Karpas-422 (cell line): ENCODE measurements at regions not wholly inside any gene's neighbourhood (a gene's known extent, or its start where the extent isn't known, plus 50 kb on each side); places are given as distances from the start of the nearest gene placed in this dataset.

Experiments
- DNase-seq: peaks from one replicate; pipeline ENCODE4 v3.0.0-alpha.2; 2015
- H2AFZ ChIP-seq: fragments of 200-600 bp; sonication (generic); 2 replicates; pipeline ENCODE4 v1.6.1; 2014; ENCODE audit warnings: antibody characterized with exemption, low read length, mixed read lengths
- H3K27ac ChIP-seq: fragments of 200-600 bp; sonication (generic); 2 replicates; pipeline ENCODE4 v1.5.1; 2014; ENCODE audit warnings: mild to moderate bottlenecking, low read length, moderate library complexity
- H3K27me3 ChIP-seq: fragments of 200-600 bp; sonication (generic); 2 replicates; pipeline ENCODE4 v1.6.1; 2014; ENCODE audit warnings: low read length, mixed read lengths
- H3K36me3 ChIP-seq: fragments of 200-600 bp; sonication (generic); 2 replicates; pipeline ENCODE4 v1.6.1; 2014; ENCODE audit warnings: low read length, mixed read lengths; ENCODE audit not compliant: insufficient read depth
- H3K4me1 ChIP-seq: fragments of 200-600 bp; sonication (generic); 2 replicates; pipeline ENCODE4 v1.6.1; 2014; ENCODE audit warnings: mild to moderate bottlenecking, low read length, mixed read lengths
- H3K4me2 ChIP-seq: fragments of 200-600 bp; sonication (generic); 2 replicates; pipeline ENCODE4 v1.6.1; 2014; ENCODE audit warnings: low read length, low read depth, mild to moderate bottlenecking; ENCODE audit not compliant: poor library complexity, severe bottlenecking
- H3K4me3 ChIP-seq: fragments of 200-600 bp; sonication (generic); 2 replicates; pipeline ENCODE4 v1.5.1; 2014; ENCODE audit warnings: mild to moderate bottlenecking, antibody characterized with exemption, low read length, mixed read lengths
- H3K79me2 ChIP-seq: fragments of 200-600 bp; sonication (generic); 2 replicates; pipeline ENCODE4 v1.6.1; 2014; ENCODE audit warnings: mild to moderate bottlenecking, low read length, mixed read lengths
- H3K9ac ChIP-seq: fragments of 200-600 bp; sonication (generic); 2 replicates; pipeline ENCODE4 v1.6.0; 2014; ENCODE audit warnings: low read length
- H3K9me2 ChIP-seq: fragments of 200-600 bp; sonication (generic), shearing (Covaris generic); replicated peaks from 2 replicates; pipeline ENCODE4 v1.6.0; 2014; ENCODE audit warnings: mild to moderate bottlenecking, low read length, moderate library complexity; ENCODE audit not compliant: insufficient read depth
- H3K9me3 ChIP-seq: fragments of 300-700, 200-600 bp; sonication (generic); 2 replicates; pipeline ENCODE4 v1.6.1; 2014; ENCODE audit warnings: low read length, mixed read lengths
- H4K20me1 ChIP-seq: fragments of 200-600 bp; sonication (generic); 2 replicates; pipeline ENCODE4 v1.6.1; 2014; ENCODE audit warnings: mild to moderate bottlenecking, antibody characterized with exemption, low read length, low read depth; ENCODE audit not compliant: insufficient read depth

DNA sequence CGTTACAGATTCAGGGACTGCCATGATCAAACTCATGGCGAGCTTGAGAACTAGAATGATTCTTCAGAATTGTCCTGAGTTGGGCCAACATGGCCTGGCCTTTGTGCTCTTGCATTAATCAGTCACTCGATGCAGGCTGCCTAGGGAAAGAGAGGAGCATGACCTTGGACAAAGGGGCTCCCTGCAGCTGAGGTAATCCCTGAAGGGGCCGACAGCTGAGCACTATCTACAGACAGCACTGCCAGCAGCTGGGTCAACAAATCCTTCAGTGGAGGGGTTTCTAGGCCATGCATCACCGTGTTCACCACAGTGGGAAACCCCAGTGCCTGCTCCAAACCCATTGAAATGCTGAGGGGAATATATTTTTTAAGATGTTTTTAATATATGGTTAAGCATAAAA, 159.5 kb upstream of the POU2AF2 start:
- H3K4me2 ChIP-seq = no peak overlapping the region
- no peak for DNase-seq
- H3K4me3 ChIP-seq = no peak overlapping the region

DNA sequence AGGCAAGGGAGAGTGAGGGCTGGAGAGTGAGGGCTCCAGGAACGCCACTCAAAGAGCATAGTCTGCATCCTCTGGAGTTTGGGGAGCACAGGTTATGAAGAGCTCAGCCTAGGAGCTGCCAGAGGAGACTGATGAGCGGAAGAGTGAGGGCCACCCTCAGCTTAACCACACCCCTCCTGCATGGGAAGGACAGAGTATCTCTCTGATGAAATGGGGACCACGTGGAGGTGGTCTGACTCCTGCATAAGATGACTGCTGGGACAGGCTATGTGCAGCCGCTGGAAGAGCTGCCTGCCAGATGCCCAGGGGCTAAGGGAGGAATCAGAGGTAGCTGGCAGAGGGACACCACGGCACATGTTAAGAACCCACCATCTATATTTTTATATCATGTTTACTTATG, 162.9 kb upstream of the POU2AF2 start:
- Histone ChIP-seq H3K4me2 (no peak overlapping the region), H3K4me3 (no peak overlapping the region), H3K9me2 (no peaks in the 10 kb centered on the region), H3K9me3 (no peaks in the 10 kb centered on the region), H3K9ac (no peak overlapping the region), H3K36me3 (no peaks in the 10 kb centered on the region), H4K20me1 (no peaks in the 10 kb centered on the region), H3K79me2 (no peaks in the 10 kb centered on the region), H2AFZ (peak overlapping the region; percentile 3), H3K27ac (no peak overlapping the region), H3K27me3 (0 out of 2 replicates have a peak, but pooled peaks cover 6% of the 10 kb centered on the region), H3K4me1 (no peaks in the 10 kb centered on the region)
- DNase-seq = no peak

More for the DNA sequence above, 159.5 kb upstream of the POU2AF2 start:
- Histone ChIP-seq H3K9me2 (no peaks in the 10 kb centered on the region), H3K36me3 (no peaks in the 10 kb centered on the region), H3K4me1 (no peaks in the 10 kb centered on the region), H3K79me2 (no peaks in the 10 kb centered on the region), H3K27ac (no peak overlapping the region), H4K20me1 (no peaks in the 10 kb centered on the region), H3K27me3 (0 out of 2 replicates have a peak, but pooled peaks cover 11% of the 10 kb centered on the region), H3K9ac (no peak overlapping the region), H3K9me3 (no peaks in the 10 kb centered on the region), H2AFZ (no peak overlapping the region)

DNA sequence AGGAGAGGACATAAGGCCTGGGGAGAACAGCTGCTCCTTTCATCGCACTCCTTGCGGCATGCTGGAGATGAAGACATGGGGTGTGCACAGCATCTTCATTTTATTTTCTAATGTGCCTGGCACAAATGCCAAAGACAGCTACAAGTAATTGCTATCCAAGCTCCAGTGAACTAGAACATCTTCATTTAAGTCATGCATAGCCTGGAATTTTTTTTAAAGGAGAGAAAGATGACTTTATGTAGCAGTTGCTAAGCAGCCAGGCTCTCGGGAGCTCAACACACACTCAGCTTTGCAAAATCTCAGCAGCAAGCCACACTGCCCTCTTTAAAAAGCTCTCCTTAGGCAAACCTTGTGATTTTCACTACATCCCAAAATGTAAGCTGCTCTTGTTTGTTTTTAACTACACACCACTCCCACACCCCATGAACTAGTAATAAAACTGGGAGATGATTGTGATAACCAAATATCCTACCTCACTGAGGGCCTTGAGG, 164.5 kb upstream of the POU2AF2 start:
- Histone ChIP-seq H3K27me3 (no peaks in the 10 kb centered on the region), H3K27ac (no peak overlapping the region), H3K4me3 (no peak overlapping the region), H3K9me2 (no peaks in the 10 kb centered on the region), H3K9me3 (no peaks in the 10 kb centered on the region), H3K36me3 (no peaks in the 10 kb centered on the region), H3K9ac (no peak overlapping the region), H3K4me2 (no peak overlapping the region), H4K20me1 (no peaks in the 10 kb centered on the region), H2AFZ (no peak overlapping the region), H3K4me1 (no peaks in the 10 kb centered on the region), H3K79me2 (no peaks in the 10 kb centered on the region)
- DNase-seq = no peak

DNA sequence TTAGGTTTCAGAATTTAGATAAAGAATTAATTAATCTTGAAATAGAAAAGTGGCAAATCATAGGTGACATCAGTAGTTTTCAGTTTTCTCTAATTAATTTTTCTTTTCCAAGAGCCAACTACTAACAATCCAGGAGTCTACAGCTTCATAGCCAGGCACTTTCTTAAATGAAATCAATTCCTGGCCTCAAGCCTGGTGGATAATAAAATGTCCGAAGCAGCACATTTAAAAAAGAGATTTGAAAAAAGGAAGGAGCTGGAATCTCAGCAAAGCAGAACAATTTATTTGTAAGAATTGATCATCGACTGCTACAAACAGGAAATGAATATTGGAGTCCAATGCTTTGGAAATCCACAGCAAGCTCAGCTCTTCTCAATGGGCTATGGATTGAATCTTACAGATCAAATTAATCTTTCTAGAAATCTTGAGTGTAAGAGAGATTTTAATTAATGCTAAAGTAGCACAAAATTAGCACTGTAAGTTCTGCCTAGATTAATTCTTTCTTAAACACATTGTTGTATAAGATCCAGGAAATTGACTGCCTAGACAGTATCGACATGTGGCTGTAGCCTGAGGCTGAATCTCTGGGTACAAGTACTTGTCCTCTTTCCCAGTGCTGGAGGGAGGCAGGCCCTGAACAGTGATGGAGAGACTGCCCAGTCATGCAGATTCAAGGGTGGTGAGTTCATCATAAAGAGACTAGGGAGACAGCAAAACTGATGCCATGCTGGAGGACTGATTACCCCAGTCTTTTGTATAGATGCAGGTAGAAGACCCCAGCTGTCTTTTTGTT, 167.8 kb upstream of the POU2AF2 start:
- Histone ChIP-seq H3K79me2 (no peaks in the 10 kb centered on the region), H3K9me2 (no peaks in the 10 kb centered on the region)

DNA sequence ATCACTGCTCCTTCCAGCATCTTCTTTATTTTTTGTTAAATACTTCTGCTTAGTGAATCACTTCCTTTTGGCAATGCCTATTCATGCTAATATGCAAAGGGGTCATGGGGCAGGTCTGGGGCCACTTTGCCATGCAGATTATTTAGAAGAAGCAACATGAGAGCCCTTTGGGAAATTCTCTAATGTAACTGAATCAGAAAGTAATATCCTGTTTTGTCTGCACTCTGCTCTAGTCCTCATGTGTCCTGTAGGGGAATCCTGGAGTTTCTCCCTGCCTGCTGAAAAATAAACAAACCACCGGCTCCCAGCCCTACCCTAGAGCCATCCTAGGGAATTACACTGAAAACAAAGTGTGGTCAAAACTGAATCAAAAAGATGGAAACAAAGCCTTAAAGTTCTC, 176.5 kb upstream of the POU2AF2 start:
- no peaks in the 10 kb centered on the region for H4K20me1 ChIP-seq
- no peaks in the 10 kb centered on the region; the same call in 1 of the 2 replicates for H3K9me2 ChIP-seq
- no peak overlapping the region for H3K4me2 ChIP-seq
- no peak overlapping the region for H3K9ac ChIP-seq
- peak; percentile 62 for DNase-seq
- H3K27me3 ChIP-seq = peaks cover 15% of the 10 kb centered on the region
- no peak overlapping the region for H3K27ac ChIP-seq
- no peaks in the 10 kb centered on the region for H3K79me2 ChIP-seq
- peaks cover 7% of the 10 kb centered on the region for H3K9me3 ChIP-seq
- H3K4me1 ChIP-seq = no peaks in the 10 kb centered on the region
- no peak overlapping the region for H2AFZ ChIP-seq
- H3K4me3 ChIP-seq = no peak overlapping the region
- no peaks in the 10 kb centered on the region for H3K36me3 ChIP-seq

More for the DNA sequence above, 167.8 kb upstream of the POU2AF2 start:
- Histone ChIP-seq H3K27ac (no peak overlapping the region), H3K4me1 (no peaks in the 10 kb centered on the region), H3K36me3 (no peaks in the 10 kb centered on the region), H3K27me3 (no peaks in the 10 kb centered on the region), H3K9me3 (no peaks in the 10 kb centered on the region), H3K9ac (no peak overlapping the region), H4K20me1 (no peaks in the 10 kb centered on the region), H3K4me2 (no peak overlapping the region), H3K4me3 (no peak overlapping the region), H2AFZ (no peak overlapping the region)
- no peak for DNase-seq

DNA sequence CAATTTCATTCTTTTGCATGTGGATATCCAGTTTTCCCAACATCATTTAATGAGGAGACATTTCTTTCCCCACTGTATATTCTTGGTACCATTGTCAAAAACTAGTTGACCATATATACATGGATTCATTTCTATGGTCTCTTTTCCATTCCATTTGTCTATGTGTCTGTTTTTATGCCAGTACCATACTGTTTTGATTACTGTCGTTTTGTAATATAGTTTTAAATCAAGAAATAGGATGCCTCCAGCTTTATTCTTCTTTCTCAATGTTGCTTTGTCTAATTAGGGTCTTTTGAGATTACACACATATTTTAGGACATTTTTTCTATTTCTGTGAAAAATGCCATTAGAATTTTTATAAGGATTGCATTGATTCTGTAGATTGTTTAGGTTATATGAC, 177.5 kb upstream of the POU2AF2 start:
- H3K27me3 ChIP-seq = peaks cover 15% of the 10 kb centered on the region
- H3K27ac ChIP-seq = no peak overlapping the region
- H2AFZ ChIP-seq = no peak overlapping the region
- H3K4me1 ChIP-seq = no peaks in the 10 kb centered on the region
- H4K20me1 ChIP-seq = no peaks in the 10 kb centered on the region
- H3K9me3 ChIP-seq = peaks cover 7% of the 10 kb centered on the region
- H3K36me3 ChIP-seq = no peaks in the 10 kb centered on the region
- no peak overlapping the region for H3K4me3 ChIP-seq
- H3K4me2 ChIP-seq = no peak overlapping the region
- H3K9me2 ChIP-seq = no peaks in the 10 kb centered on the region; the same call in 1 of the 2 replicates
- no peaks in the 10 kb centered on the region for H3K79me2 ChIP-seq
- no peak for DNase-seq
- H3K9ac ChIP-seq = no peak overlapping the region

DNA sequence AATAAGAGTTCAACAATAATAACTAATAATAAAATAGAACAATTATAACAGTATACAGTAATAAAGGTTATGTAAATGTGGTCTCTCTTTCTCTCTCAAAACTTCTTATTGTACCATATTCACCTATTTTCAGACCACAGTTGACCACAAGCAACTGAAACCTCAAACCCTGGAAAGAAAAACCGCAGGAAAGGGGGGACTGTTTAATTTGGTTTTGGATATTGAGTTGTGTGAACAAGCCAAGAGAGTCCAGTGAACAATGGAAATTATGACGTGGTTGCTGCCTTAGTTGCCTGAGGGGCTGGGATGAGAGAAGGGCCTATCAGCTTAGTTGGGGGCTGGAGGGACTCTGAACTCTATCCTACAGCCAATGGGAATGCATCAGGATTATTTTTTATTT, 178.7 kb upstream of the POU2AF2 start:
- Histone ChIP-seq H3K9me3 (peaks cover 7% of the 10 kb centered on the region), H4K20me1 (no peaks in the 10 kb centered on the region), H3K4me3 (no peak overlapping the region), H3K4me1 (no peaks in the 10 kb centered on the region), H3K9me2 (no peaks in the 10 kb centered on the region; the same call in 1 of the 2 replicates), H3K4me2 (no peak overlapping the region), H3K79me2 (no peaks in the 10 kb centered on the region), H3K36me3 (no peaks in the 10 kb centered on the region), H3K9ac (no peak overlapping the region), H3K27me3 (peaks cover 15% of the 10 kb centered on the region), H3K27ac (no peak overlapping the region), H2AFZ (no peak overlapping the region)
- DNase-seq = no peak

DNA sequence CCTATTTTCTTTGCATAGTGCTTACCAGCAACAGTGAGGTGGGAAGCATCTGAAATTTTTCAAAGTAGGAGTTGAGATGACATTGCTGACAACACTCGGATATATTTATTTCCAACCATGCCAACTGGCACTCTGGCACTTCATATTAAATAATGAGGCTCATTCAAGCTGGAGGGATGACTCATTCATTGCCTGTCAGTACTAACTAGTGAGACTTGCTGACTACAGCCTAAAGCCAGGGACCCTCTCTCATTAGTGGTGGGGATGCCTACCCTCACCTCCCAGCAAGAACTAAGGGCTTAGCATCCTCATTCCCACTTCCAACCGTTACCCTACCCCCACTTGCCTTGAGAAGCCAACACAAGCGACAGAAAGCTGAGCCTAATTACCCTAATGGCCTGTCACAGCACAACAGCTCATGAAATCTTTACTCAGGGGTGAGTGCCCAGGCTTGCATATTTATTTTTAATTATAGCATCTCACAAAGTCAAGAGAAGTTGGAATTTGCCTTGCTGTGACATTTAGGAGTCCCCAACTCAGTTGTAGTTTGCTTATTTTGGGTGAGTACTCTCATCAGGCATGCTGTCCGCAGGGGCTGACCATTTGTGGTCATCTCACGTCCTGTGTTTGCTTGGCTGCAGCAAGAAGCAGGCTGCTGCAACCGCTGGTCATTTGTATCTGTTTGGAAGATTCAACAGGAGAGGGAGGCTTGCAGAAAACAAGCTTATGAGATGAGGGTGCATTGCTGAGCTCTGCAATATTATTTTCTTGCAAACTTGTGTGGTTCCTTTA, 181.6 kb upstream of the POU2AF2 start:
- Histone ChIP-seq H3K4me2 (no peak overlapping the region), H3K36me3 (no peaks in the 10 kb centered on the region), H2AFZ (no peak overlapping the region), H3K4me3 (no peak overlapping the region), H3K27me3 (peaks cover 15% of the 10 kb centered on the region), H3K9me2 (no peaks in the 10 kb centered on the region; the same call in 1 of the 2 replicates), H3K9ac (no peak overlapping the region), H3K9me3 (peaks cover 7% of the 10 kb centered on the region), H3K4me1 (no peaks in the 10 kb centered on the region), H4K20me1 (no peaks in the 10 kb centered on the region), H3K27ac (no peak overlapping the region), H3K79me2 (no peaks in the 10 kb centered on the region)
- no peak for DNase-seq
